ENCODE measurements at regions not wholly inside any gene's neighbourhood (a gene's known extent, or its start where the extent isn't known, plus 50 kb on each side); places are given as distances from the start of the nearest gene placed in this dataset.

DNA sequence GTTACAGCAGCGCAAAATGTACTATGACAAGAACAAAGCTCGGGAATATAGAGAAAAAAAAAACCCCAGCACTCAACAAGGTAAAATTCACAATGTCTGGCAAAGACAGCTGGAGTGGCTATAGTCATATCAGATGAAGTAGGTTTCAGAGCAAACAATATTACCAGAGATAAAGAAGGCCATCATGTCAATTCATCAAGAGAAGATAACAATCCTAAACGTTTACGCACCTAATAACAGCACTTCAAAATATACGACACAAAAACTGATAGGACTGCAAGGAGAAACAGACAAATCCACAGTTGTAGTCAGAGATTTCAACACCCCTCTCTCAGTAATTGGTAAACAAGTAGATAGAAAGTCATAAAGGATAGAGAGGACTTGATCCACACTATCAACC is 455.2 kb downstream of the PTPRU start:
- TF ChIP-seq, protein P1, sequence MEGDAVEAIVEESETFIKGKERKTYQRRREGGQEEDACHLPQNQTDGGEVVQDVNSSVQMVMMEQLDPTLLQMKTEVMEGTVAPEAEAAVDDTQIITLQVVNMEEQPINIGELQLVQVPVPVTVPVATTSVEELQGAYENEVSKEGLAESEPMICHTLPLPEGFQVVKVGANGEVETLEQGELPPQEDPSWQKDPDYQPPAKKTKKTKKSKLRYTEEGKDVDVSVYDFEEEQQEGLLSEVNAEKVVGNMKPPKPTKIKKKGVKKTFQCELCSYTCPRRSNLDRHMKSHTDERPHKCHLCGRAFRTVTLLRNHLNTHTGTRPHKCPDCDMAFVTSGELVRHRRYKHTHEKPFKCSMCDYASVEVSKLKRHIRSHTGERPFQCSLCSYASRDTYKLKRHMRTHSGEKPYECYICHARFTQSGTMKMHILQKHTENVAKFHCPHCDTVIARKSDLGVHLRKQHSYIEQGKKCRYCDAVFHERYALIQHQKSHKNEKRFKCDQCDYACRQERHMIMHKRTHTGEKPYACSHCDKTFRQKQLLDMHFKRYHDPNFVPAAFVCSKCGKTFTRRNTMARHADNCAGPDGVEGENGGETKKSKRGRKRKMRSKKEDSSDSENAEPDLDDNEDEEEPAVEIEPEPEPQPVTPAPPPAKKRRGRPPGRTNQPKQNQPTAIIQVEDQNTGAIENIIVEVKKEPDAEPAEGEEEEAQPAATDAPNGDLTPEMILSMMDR (IDR thresholded peaks at IDR 0.05; ENCODE audit: low read depth, low read length, poor library complexity, severe bottlenecking) = no peak
- TF ChIP-seq EZH2phosphoT487 (IDR thresholded peaks at IDR 0.05; ENCODE audit: borderline replicate concordance, low read length) = no peak
